CD4-positive, alpha-beta T cell treated with Interleukin-17A for 1 hour (primary cell): ENCODE measurements at regions not wholly inside any gene's neighbourhood (a gene's known extent, or its start where the extent isn't known, plus 50 kb on each side); places are given as distances from the start of the nearest gene placed in this dataset.

Source experiments
- DNase-seq: peaks from one replicate; pipeline ENCODE4 v3.0.0-alpha.2; 2020

DNA sequence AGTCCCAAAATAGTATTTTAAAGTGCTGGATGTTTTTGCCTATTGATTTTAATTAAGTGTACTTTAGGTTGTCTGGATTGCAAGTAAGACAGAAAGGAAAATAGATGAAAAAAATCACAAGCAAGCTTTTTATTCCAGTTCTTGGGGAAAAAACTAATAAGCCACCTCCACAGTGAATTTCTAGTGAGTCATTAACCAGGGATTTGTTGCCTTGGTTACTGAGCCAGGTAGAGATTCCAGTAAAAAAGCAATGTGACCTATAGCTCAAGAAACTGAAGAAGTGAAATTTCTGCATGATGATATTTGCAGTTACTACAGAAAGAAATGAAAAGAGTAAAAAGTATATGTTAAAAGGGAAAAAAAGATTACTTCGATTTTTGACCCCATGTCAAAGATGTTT lies 160.6 kb downstream of the METTL4 start:
- DNase-seq = no peak

DNA sequence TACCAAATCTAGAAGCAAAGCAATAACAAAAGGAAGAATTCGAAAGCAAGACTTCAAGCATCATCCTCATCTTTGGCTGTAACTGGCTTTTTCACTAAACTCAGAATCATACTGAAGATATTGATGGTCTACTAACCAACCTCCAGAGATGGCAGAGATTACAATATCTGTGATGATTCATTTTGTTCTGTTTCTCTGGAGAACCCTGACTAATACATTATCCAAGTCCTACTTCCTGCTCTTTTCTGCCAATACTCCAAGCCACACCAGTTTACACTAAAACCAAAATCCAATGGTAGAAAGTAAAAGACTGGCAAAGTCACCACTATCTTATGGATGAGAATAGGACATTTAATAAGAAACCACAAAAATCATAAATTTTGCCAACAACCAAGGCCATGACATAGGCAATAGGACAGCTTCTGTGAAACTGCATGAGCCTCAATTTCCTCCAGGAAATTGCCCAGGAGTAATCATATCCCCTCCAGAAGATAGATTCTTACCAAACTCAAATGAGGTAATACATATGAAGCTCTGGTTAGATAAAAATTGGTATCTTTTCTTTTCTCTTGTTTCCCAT lies 159.8 kb downstream of the METTL4 start:
- DNase-seq = no peak

DNA sequence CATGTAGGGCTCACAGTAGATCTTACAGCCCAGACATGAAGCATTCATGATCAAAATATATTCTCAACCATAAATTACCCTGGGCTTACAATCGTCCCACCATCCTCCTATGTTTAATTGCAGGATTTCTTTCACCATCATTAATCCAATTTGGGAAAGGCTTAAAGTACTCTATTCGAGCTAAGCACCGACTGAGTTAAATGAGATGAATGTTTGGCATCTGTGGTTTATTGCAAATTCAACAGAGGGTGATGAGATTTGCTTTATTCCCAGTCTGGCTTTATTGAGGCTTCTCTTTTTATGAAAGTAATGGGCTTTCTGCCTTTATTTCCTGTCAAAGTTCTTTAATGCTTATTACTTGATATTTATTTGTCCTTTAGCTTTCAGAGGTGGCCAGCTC lies 159.0 kb downstream of the METTL4 start:
- no peak for DNase-seq

DNA sequence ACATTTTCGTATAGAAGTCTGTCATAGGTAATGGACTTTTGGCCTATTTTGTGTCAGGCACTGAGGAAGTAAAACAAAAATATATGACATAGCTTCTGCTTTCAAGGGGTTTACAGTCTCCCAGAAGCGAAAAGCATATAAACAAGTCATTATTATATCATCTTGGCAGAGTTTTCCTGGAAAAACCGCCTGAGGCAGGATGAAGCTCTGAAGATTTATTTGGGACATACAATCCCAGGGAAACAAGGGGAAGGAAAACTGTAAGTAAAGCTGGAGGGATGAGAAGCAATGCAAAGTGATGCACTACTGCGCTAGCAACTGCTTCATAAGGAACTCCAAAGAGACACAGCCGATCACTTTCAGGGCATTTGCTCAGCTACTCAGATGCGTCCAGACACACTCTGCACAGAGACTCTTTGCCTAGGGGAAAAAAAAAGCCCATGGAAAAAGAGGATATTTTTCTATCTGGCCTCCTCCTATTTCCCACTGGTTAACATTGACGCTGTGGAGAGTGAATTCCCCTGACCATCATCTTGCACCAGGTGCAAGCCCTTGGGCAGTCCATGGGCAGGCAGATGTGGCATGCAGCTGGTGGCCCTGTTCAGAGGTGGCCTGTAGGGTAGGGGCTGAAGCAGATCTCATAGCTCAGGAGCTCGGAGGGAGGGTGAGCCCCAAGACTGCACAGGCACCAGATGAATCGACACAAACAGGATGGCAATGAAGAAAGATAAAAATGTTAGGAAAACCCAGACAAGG lies 158.1 kb downstream of the METTL4 start:
- DNase-seq = no peak

DNA sequence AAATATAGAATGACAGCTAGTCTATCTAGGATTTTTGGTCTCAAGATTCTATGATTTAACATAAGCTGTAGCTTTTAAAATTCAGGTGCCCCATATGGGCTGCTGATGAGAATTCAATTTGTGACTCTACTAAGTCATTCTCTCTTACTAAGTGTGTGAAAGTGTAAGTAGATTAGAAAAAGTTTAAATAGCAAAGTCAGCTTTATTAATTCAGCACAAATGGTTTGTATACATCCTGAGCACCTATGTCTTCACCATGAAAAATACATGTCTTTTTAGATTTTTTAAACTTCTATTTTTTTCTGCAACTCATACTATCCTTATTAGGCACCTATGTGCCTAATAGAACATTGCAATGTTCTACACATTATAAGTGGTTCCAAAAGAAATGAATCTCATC lies 157.1 kb downstream of the METTL4 start:
- no peak for DNase-seq

DNA sequence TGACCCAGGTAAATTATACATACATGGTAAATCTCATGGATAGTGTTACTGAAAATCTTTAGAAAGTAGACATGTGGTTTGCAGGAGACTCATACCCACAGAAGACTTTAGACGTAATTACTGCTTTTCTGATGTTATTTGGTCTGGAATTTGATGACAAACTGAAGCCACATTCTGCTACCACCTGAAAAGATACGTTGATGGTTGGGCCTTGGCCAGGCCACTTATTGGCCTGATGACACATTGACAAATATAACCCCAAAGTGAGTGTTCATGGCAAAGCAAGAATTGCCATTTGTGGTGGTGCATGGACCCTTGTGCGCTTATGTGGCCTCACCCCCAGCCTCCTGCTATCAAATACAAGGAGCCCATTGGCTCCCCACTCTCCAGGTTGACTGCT lies 155.6 kb downstream of the METTL4 start:
- no peak for DNase-seq

DNA sequence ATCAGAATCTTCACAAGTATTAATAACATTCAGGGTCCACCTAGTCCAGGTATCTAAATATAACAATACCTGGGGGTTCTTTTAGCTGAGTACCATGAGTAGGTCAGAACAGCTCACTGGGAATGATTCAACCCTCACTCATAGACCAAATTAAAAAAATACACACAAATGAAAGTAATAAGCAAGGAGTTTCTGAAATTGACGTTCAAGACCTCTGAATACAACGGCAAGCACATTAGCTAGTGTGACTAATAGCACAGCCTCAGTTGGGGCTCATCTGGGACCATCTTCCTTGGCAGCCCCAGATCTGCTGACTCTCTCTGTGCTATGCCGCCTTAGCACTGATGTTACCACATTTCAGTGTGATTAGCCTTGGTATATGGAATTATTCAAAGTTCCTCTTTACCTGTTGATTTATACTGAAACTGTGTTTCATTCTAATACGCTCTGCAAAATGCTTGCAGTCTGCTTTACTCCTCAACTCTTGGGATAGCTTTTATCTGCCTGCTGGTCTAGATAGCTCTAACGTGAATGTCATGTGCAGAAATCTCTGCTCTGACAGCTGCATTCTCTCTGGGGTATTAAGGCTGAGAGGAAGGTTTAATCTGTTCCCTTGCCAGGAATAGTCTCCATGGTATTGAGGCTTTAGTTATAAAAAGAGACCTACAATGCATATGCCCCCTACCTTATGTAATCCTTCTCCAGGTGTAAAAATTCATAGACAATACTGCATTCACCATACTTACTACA lies 153.3 kb downstream of the METTL4 start:
- DNase-seq = no peak

DNA sequence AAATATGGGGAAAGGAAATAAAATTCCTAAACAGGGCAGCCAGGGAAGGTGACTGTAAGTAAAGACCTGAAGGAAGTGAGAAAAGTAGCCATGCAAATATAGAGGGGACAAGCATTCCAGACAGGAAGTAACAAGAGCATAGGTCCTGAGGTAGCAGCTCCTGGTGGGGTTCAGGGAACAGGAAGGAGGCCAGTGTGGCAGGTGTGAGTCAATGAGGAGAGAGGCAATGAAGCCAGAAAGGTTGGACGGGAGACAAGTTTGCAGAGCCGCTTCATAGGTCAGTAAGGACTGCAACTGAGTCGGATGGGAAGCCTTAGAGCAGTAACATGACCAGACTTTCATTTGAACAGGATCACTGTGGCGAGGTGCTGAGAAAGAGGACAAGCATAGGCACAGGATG lies 150.9 kb downstream of the METTL4 start:
- DNase-seq = no peak

DNA sequence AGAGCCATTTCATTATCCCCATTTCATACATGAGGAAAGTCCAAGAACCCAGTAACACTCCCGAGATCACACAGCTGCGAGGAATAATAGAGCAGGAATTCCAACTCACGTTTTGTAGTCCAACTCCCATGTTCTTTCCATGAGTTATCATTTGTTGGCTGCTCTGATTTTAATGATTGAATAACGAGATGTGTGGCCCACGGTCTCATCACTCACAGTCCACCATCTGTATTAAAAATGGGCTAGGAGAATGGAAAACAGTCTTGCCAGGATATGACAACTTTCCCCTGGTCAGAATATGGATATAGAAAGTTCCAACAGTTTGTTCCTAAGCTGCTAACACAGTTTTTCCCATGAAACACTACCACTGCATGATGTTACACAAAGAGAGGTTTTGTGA lies 147.5 kb downstream of the METTL4 start:
- DNase-seq = no peak

DNA sequence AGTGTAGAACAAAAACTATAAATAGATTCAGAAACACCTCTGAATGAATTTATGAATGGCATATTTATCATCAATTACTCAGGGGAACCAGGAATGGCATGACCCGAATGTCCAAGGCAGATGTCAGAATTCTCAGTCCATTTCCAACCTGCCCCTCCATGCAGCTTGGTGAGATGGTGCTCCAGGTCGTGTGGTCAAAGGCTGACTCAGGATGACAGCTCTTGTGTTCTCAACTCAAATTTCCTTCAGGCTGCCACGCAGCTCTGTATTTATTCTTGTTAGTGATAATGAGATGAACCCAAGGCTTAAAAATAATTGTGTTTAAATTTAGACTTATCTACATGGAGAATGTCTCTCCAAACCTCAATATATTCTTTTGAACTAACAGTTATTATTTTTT lies 146.9 kb downstream of the METTL4 start:
- no peak for DNase-seq

DNA sequence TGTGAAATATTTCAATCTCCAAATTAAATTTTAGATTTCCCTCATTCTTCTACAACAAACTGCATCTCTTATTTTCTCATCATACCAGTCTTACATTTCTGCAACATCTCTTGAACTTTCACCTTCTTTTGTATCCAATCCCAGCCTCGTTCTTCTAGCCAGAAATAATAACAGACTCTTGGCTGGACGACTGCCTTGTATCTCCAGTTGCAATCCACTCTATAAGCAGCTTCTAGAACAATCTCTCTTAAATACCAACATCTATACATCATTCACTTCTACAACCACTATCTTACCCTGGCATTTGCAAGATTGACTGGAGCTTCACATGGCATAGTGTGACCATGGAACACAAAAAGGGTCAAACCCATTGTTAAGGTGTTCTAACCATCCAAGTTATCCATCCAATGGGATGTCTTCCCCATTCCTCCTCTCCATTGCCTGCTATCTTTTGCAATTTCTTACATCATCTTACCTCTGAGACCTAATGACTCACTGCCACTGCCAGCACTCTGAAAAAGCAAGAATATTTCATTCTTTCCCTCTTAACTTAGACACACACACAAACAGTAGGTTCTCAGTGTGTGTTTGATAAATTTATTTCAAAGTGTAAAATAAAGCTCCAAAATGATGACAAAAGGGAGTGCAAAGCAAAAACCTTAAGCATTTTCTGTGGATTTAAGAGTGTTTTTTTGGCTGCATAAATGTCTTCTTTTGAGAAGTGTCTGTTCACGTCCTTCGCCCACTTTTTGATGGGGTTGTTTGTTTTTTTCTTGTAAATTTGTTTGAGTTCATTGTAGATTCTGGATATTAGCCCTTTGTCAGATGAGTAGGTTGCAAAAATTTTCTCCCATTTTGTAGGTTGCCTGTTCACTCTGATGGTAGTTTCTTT lies 145.6 kb downstream of the METTL4 start:
- no peak for DNase-seq

DNA sequence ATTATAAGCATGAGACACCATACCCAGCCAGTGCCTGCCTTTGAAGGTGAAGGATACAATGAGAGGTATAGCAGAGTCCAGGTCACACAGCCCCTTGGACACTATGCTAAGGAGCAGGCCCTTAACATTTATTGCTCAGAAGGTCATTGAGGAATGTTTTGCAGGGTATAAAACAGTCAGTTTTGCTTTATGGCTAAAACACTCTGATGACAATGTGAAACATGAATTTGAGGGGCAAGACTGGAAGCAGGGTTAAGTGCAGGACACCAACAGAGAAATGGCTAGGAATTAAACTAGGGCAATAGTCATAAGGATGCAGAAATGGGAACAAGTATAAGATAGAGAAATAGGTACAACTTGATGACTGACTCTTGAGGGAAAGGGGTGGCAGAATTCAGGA lies 141.1 kb downstream of the METTL4 start:
- no peak for DNase-seq

DNA sequence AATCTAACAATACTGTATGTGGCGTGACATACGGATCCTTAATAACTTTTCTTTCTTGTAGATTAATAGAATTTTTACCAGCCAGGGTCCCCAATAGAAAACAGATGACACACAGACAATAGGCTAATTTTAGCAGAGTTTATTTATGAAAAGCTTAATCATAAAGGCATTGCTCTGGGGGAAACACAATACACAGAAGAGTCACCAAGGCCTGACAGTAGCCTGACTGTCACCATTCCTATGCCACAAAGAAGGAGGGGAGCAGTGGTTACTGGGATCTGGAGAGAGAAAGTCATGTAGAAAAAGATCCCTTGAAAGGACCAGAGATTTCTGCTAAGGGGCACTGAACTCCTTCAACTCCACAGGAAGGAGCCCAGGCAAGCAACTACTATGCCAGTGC lies 139.5 kb downstream of the METTL4 start:
- DNase-seq = no peak

DNA sequence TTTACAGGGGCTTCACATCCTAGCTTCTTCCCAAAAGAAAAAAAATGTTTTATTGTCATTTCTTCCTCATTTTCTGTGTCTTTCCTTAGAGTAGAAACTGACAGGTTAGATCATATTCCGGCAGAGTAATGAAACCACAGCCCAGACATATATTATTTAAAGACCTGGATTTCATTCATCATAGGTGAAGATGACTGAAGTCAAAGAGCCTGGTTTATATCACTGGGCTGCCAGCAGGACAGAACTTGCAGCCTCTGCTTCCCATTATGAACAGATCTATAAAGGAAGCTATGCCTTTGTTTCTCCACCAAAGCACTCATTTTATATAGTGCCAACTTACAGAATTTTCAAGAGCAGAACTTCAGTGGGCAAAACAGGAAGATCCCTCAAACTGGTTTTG lies 137.9 kb downstream of the METTL4 start:
- DNase-seq = no peak

DNA sequence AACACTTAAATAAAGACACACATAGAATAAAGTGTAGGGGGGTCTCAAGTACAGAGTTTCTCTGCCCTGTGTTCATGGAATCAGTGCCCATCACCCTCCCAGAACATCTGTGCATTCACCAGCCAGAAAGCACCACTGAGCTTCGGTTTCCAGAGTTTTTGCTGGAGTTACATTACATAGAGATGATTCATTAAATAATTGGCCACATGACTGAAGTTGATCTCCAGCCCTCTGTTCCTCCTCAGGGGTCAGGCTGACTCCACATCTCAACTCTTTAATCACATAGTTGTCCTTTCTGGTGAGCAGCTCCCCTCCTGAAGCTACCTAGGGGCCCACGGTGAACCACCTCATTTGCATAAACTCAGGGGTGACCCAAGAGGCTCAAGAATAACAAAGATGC lies 129.8 kb downstream of the METTL4 start:
- DNase-seq = no peak

DNA sequence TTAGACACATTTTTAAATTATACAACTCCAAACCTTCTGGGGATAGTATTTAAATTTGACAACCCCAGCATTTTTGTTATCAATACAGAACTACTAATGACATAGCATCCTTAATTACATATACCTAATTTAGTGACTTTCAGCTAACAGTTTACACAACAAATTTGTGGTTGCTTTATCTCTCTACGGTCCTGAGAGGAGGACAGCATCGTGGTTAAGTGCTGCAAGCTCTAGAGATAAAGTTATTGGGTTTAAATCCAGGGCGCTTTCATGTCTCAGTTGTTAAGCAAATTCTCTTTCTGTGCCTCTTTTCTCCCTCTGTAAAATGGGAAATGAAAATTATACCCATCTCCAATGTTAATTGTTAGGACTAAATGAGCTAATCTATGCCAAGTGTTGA lies 129.3 kb downstream of the METTL4 start:
- DNase-seq = no peak

DNA sequence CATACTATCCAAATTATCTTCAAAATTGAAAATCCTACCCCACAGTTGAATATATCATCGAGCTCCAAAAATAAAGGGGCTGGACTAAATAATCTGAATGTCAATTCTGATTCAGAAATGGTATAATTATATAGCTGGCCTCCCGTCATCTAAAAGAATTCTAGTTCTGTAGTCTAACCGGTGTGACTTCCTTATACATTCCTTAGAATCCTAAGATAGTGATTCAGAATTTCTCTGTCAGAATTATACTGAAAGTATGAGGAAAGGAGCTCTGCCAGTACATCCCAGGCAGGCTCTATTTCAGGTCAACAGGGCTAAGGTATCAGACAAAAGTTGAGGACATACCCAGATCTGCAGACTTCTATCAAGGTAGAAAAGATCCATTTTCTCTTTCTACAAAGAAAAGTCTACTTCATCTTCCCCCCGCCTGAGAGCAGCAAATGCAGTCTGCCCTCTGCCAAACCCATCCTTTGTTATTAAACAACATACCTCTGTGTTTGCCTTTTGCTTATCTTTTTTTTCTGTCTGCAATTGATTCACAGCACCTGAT lies 128.5 kb downstream of the METTL4 start:
- no peak for DNase-seq

DNA sequence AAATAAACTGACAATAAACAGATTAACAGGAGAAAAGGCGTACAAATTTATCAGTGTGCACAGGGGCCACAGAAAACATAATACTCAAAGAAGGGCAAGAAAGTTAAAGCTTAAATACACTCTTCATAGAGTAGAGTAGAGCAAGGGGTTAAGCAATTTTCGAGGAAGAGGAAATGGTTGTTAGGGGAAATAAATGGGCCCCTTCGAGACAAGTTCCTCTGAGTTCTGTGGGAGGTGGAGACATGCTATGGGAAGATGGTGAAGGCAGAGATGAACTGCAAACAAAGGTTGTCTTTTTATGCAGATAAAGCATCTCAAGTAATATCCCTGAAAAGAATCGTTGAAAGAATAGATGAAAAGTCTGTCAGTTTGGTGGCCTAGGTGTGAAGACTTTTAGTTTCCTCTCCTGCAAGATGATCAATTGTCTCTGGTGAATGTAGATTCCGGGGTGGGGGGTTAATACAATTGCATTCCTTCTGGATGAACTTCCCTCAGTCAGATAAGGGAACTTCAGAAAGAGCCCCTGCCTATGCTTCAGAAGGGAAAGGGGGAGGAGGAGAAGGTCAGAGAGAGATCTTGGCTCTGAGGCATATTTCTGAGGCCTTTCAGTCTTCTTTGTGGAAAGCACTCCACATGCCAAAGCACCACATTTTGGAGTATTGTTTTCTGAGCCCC lies 127.0 kb downstream of the METTL4 start:
- DNase-seq = no peak

DNA sequence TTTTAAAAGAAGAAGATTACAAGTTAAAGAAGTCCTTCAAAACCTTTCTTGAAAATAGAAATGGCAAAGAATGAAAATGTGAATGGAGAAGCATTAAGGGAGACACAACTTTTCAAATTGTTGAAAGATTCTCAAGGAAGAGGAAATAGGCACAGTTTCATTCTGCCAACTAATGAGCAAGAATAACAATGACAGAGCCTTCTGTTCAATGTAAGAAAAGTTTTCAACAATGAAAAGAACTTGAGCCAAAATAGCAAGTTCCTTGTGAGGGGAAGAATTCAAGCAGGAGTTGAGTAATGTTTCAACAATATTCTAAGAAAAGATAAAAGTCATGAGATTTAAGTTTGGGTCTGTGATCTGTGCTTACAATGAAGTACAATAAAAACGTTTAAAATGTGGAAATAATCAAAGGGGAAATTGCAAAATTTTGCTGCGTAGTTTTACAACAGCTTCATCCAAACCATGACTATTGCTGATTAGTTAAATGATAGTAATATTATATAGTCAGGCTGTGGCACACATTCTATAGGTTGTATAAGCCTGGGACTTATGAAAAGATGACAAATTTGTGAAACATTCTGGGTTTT lies 122.6 kb downstream of the METTL4 start:
- DNase-seq = no peak

DNA sequence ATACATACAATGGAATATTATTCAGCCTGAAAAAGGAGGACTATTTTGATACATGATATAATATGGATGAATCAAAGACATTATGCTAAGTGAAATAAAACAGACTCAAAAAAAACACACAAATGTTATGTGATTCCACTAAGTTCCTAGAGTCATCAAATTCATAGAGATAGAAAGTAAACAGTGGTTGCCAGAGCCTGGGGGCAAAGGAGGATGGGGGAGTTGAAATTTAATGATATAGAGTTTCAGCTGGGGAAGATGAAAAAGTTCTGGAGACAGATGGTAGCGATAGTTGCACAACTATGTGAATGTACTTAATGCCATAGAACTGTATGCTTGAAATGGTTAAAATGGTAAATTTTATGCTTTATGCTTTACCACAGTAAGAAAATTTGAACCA lies 119.7 kb downstream of the METTL4 start:
- no peak for DNase-seq

DNA sequence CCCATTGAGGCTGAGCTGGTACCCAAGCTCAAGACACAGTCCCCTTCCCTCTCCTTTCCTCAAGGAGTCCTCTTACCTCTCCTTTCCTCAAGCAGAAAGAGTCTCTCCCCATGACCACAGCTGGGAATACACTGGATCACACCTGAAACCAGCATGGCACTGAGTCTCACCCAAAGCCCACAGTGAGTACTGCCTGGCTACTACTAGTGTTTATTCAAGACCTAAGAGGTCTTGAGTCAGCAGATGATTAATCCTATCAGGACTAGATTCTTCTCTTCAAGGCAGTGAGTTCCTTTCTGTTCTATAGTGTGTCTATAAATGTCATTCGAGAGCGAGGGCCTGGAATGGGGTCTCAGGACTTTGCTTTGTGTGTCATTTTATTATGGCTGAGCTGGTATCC lies 111.4 kb downstream of the METTL4 start:
- no peak for DNase-seq

DNA sequence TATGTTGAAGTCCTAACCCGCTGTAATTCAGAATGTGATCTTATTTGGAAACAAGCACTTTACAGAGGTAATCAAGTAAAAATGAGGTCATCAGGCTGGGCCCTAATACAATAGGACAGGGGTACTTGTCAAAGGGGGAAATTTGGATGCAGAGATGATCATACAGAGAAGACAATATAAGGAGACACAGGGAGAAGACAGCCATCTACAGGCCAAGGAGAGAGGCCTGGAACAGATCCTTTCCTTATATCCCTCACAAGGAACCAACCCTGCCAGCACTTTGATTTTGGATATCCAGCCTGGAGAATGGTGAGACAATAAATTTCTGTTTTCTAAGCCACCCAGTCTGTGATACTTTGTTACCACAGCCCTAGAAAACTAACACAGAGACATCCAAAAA lies 104.3 kb downstream of the METTL4 start:
- no peak for DNase-seq
